GM23338 (cell line): ENCODE measurements at regions not wholly inside any gene's neighbourhood (a gene's known extent, or its start where the extent isn't known, plus 50 kb on each side); places are given as distances from the start of the nearest gene placed in this dataset.

ENCODE experiments used
- ATAC-seq: fragments of 200-7000 bp; cut with Tn5 transposase; 3 replicates; pipeline ENCODE4 v1.9.1; 2020
- DNase-seq: peaks from one replicate; pipeline ENCODE4 v3.0.0-alpha.2; 2015; ENCODE audit warnings: low spot score
- H2AFZ ChIP-seq: fragments of 200-600 bp; sonication (generic); 2 replicates; pipeline ENCODE4 v1.8.0; 2016; ENCODE audit warnings: antibody characterized with exemption, mild to moderate bottlenecking, moderate library complexity
- H3F3A ChIP-seq: fragments of 200-600 bp; sonication (generic); replicated peaks from 2 replicates; pipeline ENCODE4 v1.8.0; 2017; ENCODE audit warnings: antibody characterized with exemption, mixed run types, low read depth
- H3K27ac ChIP-seq: fragments of 200-600 bp; sonication (generic); 2 replicates; pipeline ENCODE4 v1.6.1; 2016; ENCODE audit warnings: low read depth
- H3K27me3 ChIP-seq: fragments of 200-600 bp; sonication (generic); 2 replicates; pipeline ENCODE4 v1.8.0; 2016; ENCODE audit warnings: mild to moderate bottlenecking, mixed run types, moderate library complexity; ENCODE audit not compliant: insufficient read depth
- H3K36me3 ChIP-seq: fragments of 200-600 bp; sonication (generic); 2 replicates; pipeline ENCODE4 v1.8.0; 2016; ENCODE audit warnings: mild to moderate bottlenecking; ENCODE audit not compliant: insufficient read depth
- H3K4me1 ChIP-seq: fragments of 200-600 bp; sonication (generic); 2 replicates; pipeline ENCODE4 v1.8.0; 2016; ENCODE audit warnings: mild to moderate bottlenecking, moderate library complexity; ENCODE audit not compliant: insufficient read depth
- H3K4me2 ChIP-seq: fragments of 200-600 bp; sonication (generic); 2 replicates; pipeline ENCODE4 v1.7.1; 2017; ENCODE audit warnings: mixed run types
- H3K4me3 ChIP-seq: fragments of 200-600 bp; sonication (generic); 2 replicates; pipeline ENCODE4 v1.6.1; 2016; ENCODE audit warnings: mixed run types
- H3K79me2 ChIP-seq: fragments of 200-600 bp; sonication (generic); replicated peaks from 2 replicates; pipeline ENCODE4 v1.8.0; 2017; ENCODE audit warnings: mild to moderate bottlenecking; ENCODE audit not compliant: insufficient read depth
- H3K9me2 ChIP-seq: fragments of 200-600 bp; sonication (generic); 2 replicates; pipeline ENCODE4 v1.8.0; 2017; ENCODE audit not compliant: insufficient read depth
- H4K20me1 ChIP-seq: fragments of 200-600 bp; sonication (generic); replicated peaks from 2 replicates; pipeline ENCODE4 v1.8.0; 2017; ENCODE audit warnings: mild to moderate bottlenecking; ENCODE audit not compliant: insufficient read depth
- H3K27ac Mint-ChIP-seq: 2 replicates; pipeline ENCODE4 v1.8.0; 2020; ENCODE audit warnings: inconsistent platforms, mild to moderate bottlenecking, moderate library complexity, mixed read lengths
- H3K27me3 Mint-ChIP-seq: 3 replicates; pipeline ENCODE4 v1.8.0; 2022; ENCODE audit warnings: low read depth, mild to moderate bottlenecking, moderate library complexity, mixed read lengths, inconsistent platforms; ENCODE audit not compliant: insufficient read depth, poor library complexity
- H3K36me3 Mint-ChIP-seq: 3 replicates; pipeline ENCODE4 v1.8.0; 2021; ENCODE audit warnings: low read depth, mild to moderate bottlenecking, inconsistent platforms, moderate library complexity, mixed read lengths
- H3K4me1 Mint-ChIP-seq: 3 replicates; pipeline ENCODE4 v1.8.0; 2020; ENCODE audit warnings: mild to moderate bottlenecking, inconsistent platforms, mixed read lengths
- H3K4me3 Mint-ChIP-seq: 3 replicates; pipeline ENCODE4 v1.8.0; 2021; ENCODE audit warnings: moderate library complexity, mild to moderate bottlenecking, inconsistent platforms, mixed read lengths
- H3K9me3 Mint-ChIP-seq: 3 replicates; pipeline ENCODE4 v1.8.0; 2020; ENCODE audit warnings: moderate library complexity, mild to moderate bottlenecking, inconsistent platforms, mixed read lengths
- CREB1 ChIP-seq: fragments of 250-450 bp; sonication (Bioruptor Pico); IDR thresholded peaks from 2 replicates; pipeline ENCODE4 v1.5.0; 2020; ENCODE audit warnings: low read depth, mild to moderate bottlenecking, moderate library complexity
- CTCF ChIP-seq, 2 experiments: fragments of 200-600 bp in 1 of 2; sonication (generic) in 1 of 2; conservative IDR thresholded peaks; 2 replicates each; pipeline versions ENCODE4 v1.5.1 to v1.6.1; 2016 to 2017; ENCODE audit warnings: antibody characterized with exemption in 2 of 2, low read depth in 2 of 2, mild to moderate bottlenecking in 2 of 2, moderate library complexity in 1 of 2
- ETS1 ChIP-seq: IDR thresholded peaks from 2 replicates; pipeline ENCODE4 v1.6.1; 2016; ENCODE audit warnings: antibody characterized with exemption
- EZH2 ChIP-seq: fragments of 200-600 bp; sonication (generic); IDR thresholded peaks from one replicate; pipeline ENCODE4 v1.8.0; 2017; ENCODE audit warnings: antibody characterized with exemption, mild to moderate bottlenecking, low read depth; ENCODE audit not compliant: unreplicated experiment
- EZH2phosphoT487 ChIP-seq: fragments of 200-600 bp; sonication (generic); IDR thresholded peaks from one replicate; pipeline ENCODE4 v1.8.1; 2018; ENCODE audit warnings: antibody characterized with exemption; ENCODE audit not compliant: unreplicated experiment
- JUNB ChIP-seq: IDR thresholded peaks from one replicate; pipeline ENCODE4 v1.6.1; 2016; ENCODE audit warnings: antibody characterized with exemption; ENCODE audit not compliant: unreplicated experiment
- NANOG ChIP-seq: IDR thresholded peaks from 2 replicates; pipeline ENCODE4 v1.6.1; 2016; ENCODE audit warnings: antibody characterized with exemption, borderline replicate concordance
- POLR2AphosphoS5 ChIP-seq: IDR thresholded peaks from 2 replicates; pipeline ENCODE4 v1.6.1; 2016; ENCODE audit warnings: antibody characterized with exemption, low read depth
- REST ChIP-seq: IDR thresholded peaks from one replicate; pipeline ENCODE4 v1.6.1; 2018; ENCODE audit warnings: antibody characterized with exemption; ENCODE audit not compliant: unreplicated experiment
- STAT1 ChIP-seq: IDR thresholded peaks from one replicate; pipeline ENCODE4 v1.6.1; 2016; ENCODE audit warnings: antibody characterized with exemption; ENCODE audit not compliant: unreplicated experiment
- ZNF114 ChIP-seq: fragments of 250-450 bp; sonication (Bioruptor Pico); IDR thresholded peaks from 2 replicates; pipeline ENCODE4 v1.5.0; 2020; ENCODE audit warnings: mild to moderate bottlenecking, moderate library complexity
- ZNF331 ChIP-seq: fragments of 250-450 bp; sonication (Bioruptor Pico); IDR thresholded peaks from 2 replicates; pipeline ENCODE4 v1.5.0; 2020; ENCODE audit warnings: low read depth, mild to moderate bottlenecking, moderate library complexity
- ZNF462 ChIP-seq: fragments of 250-450 bp; sonication (Bioruptor Pico); IDR thresholded peaks from 2 replicates; pipeline ENCODE4 v1.5.0; 2020; ENCODE audit warnings: mild to moderate bottlenecking, moderate library complexity

GRCh38 chr15:79606831-79607355 lies 174.8 kb downstream of the MINAR1 start:
- Histone ChIP-seq H3K4me1 (no peaks in the 10 kb centered on the region; the same call in 1 of the 2 replicates), H3K27me3 (no peaks in the 10 kb centered on the region), H2AFZ (no peak overlapping the region), H3F3A (no peaks in the 10 kb centered on the region), H3K36me3 (no peaks in the 10 kb centered on the region), H3K79me2 (no peaks in the 10 kb centered on the region), H3K9me2 (peaks cover 6% of the 10 kb centered on the region), H4K20me1 (no peaks in the 10 kb centered on the region), H3K27ac (no peak overlapping the region), H3K4me2 (no peak overlapping the region), H3K4me3 (no peak overlapping the region)
- Mint-ChIP-seq H3K9me3 (no peaks in the 10 kb centered on the region), H3K36me3 (no peaks in the 10 kb centered on the region), H3K27ac (no peak overlapping the region), H3K4me1 (no peaks in the 10 kb centered on the region), H3K4me3 (no peak overlapping the region), H3K27me3 (peaks cover 2% of the 10 kb centered on the region)
- DNase-seq (no peak), ATAC-seq (no peak)
- TF ChIP-seq EZH2phosphoT487 = no peak
- no peak for TF ChIP-seq CTCF (conservative IDR thresholded peaks at IDR 0.05; ENCODE audit: low read depth in 2 of 2)
- TF ChIP-seq JUNB = no peak
- no peak for TF ChIP-seq STAT1
- TF ChIP-seq ZNF462 (CRISPR knock-in tag) = no peak
- no peak for TF ChIP-seq POLR2AphosphoS5
- no peak for TF ChIP-seq CREB1
- TF ChIP-seq NANOG = no peak
- TF ChIP-seq ZNF331 (CRISPR knock-in tag) = no peak
- no peak for TF ChIP-seq EZH2
- TF ChIP-seq REST = no peak
- TF ChIP-seq ETS1 = no peak
- TF ChIP-seq ZNF114 (CRISPR knock-in tag) = no peak
